HepG2 (cell line): ENCODE measurements at regions not wholly inside any gene's neighbourhood (a gene's known extent, or its start where the extent isn't known, plus 50 kb on each side); places are given as distances from the start of the nearest gene placed in this dataset.

Experiments
- HIVEP1 ChIP-seq: sonication (generic); formaldehyde crosslinking; IDR thresholded peaks from 2 replicates; pipeline ENCODE4 v1.4.0; 2020; ENCODE audit warnings: mild to moderate bottlenecking, missing genetic modification reagents
- POLR2A ChIP-seq, 2 experiments: IDR thresholded peaks; 2 replicates each; pipeline ENCODE4 v1.6.1; 2011; ENCODE audit warnings: low read depth in 2 of 2, low read length in 2 of 2, mild to moderate bottlenecking in 1 of 2, moderate library complexity in 1 of 2; ENCODE audit not compliant: insufficient read depth in 1 of 2
- TF ChIP-seq, protein P1 (sequence below), 2 experiments: IDR thresholded peaks; 2 replicates each; pipeline ENCODE4 v1.6.1; 2011 to 2012; ENCODE audit warnings: low read length in 2 of 2, borderline replicate concordance in 1 of 2, low read depth in 1 of 2, mild to moderate bottlenecking in 1 of 2, moderate library complexity in 1 of 2
- TF ChIP-seq, protein P2 (sequence below): sonication (generic); formaldehyde crosslinking; IDR thresholded peaks from 2 replicates; pipeline ENCODE4 v1.5.0; 2020; ENCODE audit warnings: mild to moderate bottlenecking, missing genetic modification reagents, moderate library complexity

DNA sequence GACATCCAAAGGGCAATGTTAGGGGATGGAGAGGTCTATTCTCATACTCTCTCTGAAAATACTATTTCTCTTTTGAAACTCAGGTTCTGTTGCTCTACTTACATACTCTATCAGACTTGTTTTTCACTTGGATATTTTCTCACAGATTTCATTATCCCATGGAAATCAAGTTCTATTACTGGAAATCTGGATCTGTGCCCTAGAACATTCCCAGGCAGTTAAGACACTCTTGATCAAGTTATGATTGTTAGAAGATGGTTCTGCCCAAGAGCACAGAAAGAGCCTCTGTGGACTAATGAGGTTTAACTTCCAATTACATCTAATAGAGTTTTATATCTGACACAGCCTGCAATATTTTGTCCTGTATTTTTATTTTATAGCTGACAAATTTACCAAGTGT, 591.0 kb upstream of the ATP2B1 start:
- no peak for TF ChIP-seq HIVEP1 (CRISPR knock-in tag)
- TF ChIP-seq, protein P1, sequence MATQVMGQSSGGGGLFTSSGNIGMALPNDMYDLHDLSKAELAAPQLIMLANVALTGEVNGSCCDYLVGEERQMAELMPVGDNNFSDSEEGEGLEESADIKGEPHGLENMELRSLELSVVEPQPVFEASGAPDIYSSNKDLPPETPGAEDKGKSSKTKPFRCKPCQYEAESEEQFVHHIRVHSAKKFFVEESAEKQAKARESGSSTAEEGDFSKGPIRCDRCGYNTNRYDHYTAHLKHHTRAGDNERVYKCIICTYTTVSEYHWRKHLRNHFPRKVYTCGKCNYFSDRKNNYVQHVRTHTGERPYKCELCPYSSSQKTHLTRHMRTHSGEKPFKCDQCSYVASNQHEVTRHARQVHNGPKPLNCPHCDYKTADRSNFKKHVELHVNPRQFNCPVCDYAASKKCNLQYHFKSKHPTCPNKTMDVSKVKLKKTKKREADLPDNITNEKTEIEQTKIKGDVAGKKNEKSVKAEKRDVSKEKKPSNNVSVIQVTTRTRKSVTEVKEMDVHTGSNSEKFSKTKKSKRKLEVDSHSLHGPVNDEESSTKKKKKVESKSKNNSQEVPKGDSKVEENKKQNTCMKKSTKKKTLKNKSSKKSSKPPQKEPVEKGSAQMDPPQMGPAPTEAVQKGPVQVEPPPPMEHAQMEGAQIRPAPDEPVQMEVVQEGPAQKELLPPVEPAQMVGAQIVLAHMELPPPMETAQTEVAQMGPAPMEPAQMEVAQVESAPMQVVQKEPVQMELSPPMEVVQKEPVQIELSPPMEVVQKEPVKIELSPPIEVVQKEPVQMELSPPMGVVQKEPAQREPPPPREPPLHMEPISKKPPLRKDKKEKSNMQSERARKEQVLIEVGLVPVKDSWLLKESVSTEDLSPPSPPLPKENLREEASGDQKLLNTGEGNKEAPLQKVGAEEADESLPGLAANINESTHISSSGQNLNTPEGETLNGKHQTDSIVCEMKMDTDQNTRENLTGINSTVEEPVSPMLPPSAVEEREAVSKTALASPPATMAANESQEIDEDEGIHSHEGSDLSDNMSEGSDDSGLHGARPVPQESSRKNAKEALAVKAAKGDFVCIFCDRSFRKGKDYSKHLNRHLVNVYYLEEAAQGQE (IDR thresholded peaks at IDR 0.05; ENCODE audit: borderline replicate concordance in 1 of 2, low read depth in 1 of 2, low read length in 2 of 2), result no peak
- TF ChIP-seq, protein P2, sequence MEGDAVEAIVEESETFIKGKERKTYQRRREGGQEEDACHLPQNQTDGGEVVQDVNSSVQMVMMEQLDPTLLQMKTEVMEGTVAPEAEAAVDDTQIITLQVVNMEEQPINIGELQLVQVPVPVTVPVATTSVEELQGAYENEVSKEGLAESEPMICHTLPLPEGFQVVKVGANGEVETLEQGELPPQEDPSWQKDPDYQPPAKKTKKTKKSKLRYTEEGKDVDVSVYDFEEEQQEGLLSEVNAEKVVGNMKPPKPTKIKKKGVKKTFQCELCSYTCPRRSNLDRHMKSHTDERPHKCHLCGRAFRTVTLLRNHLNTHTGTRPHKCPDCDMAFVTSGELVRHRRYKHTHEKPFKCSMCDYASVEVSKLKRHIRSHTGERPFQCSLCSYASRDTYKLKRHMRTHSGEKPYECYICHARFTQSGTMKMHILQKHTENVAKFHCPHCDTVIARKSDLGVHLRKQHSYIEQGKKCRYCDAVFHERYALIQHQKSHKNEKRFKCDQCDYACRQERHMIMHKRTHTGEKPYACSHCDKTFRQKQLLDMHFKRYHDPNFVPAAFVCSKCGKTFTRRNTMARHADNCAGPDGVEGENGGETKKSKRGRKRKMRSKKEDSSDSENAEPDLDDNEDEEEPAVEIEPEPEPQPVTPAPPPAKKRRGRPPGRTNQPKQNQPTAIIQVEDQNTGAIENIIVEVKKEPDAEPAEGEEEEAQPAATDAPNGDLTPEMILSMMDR (CRISPR knock-in tag), result no peak
- no peak for TF ChIP-seq POLR2A (IDR thresholded peaks at IDR 0.05; ENCODE audit: insufficient read depth in 1 of 2, low read depth in 2 of 2, low read length in 2 of 2)
